C4-2B (cell line): ENCODE measurements at regions not wholly inside any gene's neighbourhood (a gene's known extent, or its start where the extent isn't known, plus 50 kb on each side); places are given as distances from the start of the nearest gene placed in this dataset.

Experiments
- CTCF ChIP-seq: fragments of 450-650 bp; conservative IDR thresholded peaks from 2 replicates; pipeline ENCODE4 v1.5.1; 2017; ENCODE audit warnings: mild to moderate bottlenecking
- ZFX ChIP-seq: fragments of 450-650 bp; IDR thresholded peaks from 2 replicates; pipeline ENCODE4 v1.6.1; 2017

GRCh38 chr6:76792394-76792793, 670.9 kb downstream of the HTR1B start:
- no peak for TF ChIP-seq CTCF
- TF ChIP-seq ZFX, result no peak
